GM12875 (cell line): ENCODE measurements at regions not wholly inside any gene's neighbourhood (a gene's known extent, or its start where the extent isn't known, plus 50 kb on each side); places are given as distances from the start of the nearest gene placed in this dataset.
"Not testable (repeated sequence)": the region's sequence is repeated elsewhere in the genome, so short reads cannot be mapped to it uniquely, and the experiment has no call there.

Source experiments
- H3K4me3 ChIP-seq: one replicate; pipeline ENCODE4 v1.5.1; 2011; ENCODE audit warnings: low read depth, low read length, control low read depth
- CTCF ChIP-seq: IDR thresholded peaks from 2 replicates; pipeline ENCODE4 v1.5.1; 2011; ENCODE audit warnings: low read depth, mild to moderate bottlenecking, control low read depth, inconsistent platforms, low read length, moderate library complexity, borderline replicate concordance; ENCODE audit not compliant: insufficient read depth

GRCh38 chr13:44848920-44849676 is 140.2 kb downstream of the NUFIP1 start:
- no peak for TF ChIP-seq CTCF
- H3K4me3 ChIP-seq, result no peak overlapping the region

GRCh38 chr13:44845281-44846058 is 143.8 kb downstream of the NUFIP1 start:
- not testable (repeated sequence) for H3K4me3 ChIP-seq

- TF ChIP-seq CTCF, result no peak
- no peak overlapping the region for H3K4me3 ChIP-seq
Observed at GRCh38 chr13:44844786-44845185, 144.5 kb downstream of the NUFIP1 start.

GRCh38 chr13:44843403-44843802 is 145.9 kb downstream of the NUFIP1 start:
- no peak for TF ChIP-seq CTCF
- H3K4me3 ChIP-seq, result no peak overlapping the region

GRCh38 chr13:44842158-44842557 is 147.1 kb downstream of the NUFIP1 start:
- TF ChIP-seq CTCF, result no peak
- no peak overlapping the region for H3K4me3 ChIP-seq

GRCh38 chr13:44840131-44840530 is 149.1 kb downstream of the NUFIP1 start:
- TF ChIP-seq CTCF, result no peak
- no peak overlapping the region for H3K4me3 ChIP-seq

GRCh38 chr13:44837250-44837649 is 152.0 kb downstream of the NUFIP1 start:
- no peak overlapping the region for H3K4me3 ChIP-seq
- no peak for TF ChIP-seq CTCF
